ENCODE measurements at regions not wholly inside any gene's neighbourhood (a gene's known extent, or its start where the extent isn't known, plus 50 kb on each side); places are given as distances from the start of the nearest gene placed in this dataset.
"Not testable (repeated sequence)": the region's sequence is repeated elsewhere in the genome, so short reads cannot be mapped to it uniquely, and the experiment has no call there.

GRCh38 chr17:31793634-31794033, 65.4 kb downstream of the COPRS start:
- CTCF ChIA-PET; POLR2A ChIA-PET; H3K36me3 ChIP-seq (ENCODE audit: control insufficient read depth in 2 of 2, insufficient read depth in 1 of 2, low read length in 2 of 2); H3K4me3 ChIP-seq (ENCODE audit: low read depth, low read length); H3K4me1 ChIP-seq (ENCODE audit: control insufficient read depth, insufficient read depth, low read length); H3K9me3 ChIP-seq (ENCODE audit: control insufficient read depth, insufficient read depth, low read depth, low read length); H3K27ac ChIP-seq (ENCODE audit: extremely low read depth, low read depth, low read length): not testable (repeated sequence)
- TF ChIP-seq ZNF280D (tag by site-specific recombination; IDR thresholded peaks at IDR 0.05) (0 out of 2 replicates have a peak, but pooled peaks have one; percentile 64), ZNF580 (tag by site-specific recombination; IDR thresholded peaks at IDR 0.05) (0 out of 2 replicates have a peak, but pooled peaks have one; percentile 22), ZNF146 (tag by site-specific recombination; IDR thresholded peaks at IDR 0.05) (peak; percentile 97)

- CTCF ChIA-PET = interaction anchor here (1.3 kb wide), 1 partner anchor 231 kb away, joined by 3 read pairs; no protein-coding TSS in a partner anchor
- H3K27ac ChIP-seq (ENCODE audit: extremely low read depth, low read depth, low read length) = no peak overlapping the region
Measured at GRCh38 chr17:31792007-31792585, 66.9 kb downstream of the COPRS start.

GRCh38 chr17:31789707-31790505, 69.1 kb downstream of the COPRS start:
- ChIA-PET CTCF (interaction anchor here (0.5 kb wide), 1 partner anchor 9 kb away, joined by 3 read pairs; no protein-coding TSS in a partner anchor), POLR2A (no interaction called here)
- TF ChIP-seq KLF10 (tag by site-specific recombination; IDR thresholded peaks at IDR 0.05) (no peak), ZNF184 (tag by site-specific recombination; IDR thresholded peaks at IDR 0.05) (no peak), ZNF302 (tag by site-specific recombination; IDR thresholded peaks at IDR 0.05; ENCODE audit: low read depth) (no peak), PRDM10 (tag by site-specific recombination; IDR thresholded peaks at IDR 0.05) (no peak), SP3 (tag by site-specific recombination; IDR thresholded peaks at IDR 0.05) (no peak), ZNF449 (tag by site-specific recombination; IDR thresholded peaks at IDR 0.05) (no peak), ZNF585B (tag by site-specific recombination; IDR thresholded peaks at IDR 0.05) (no peak), MEIS1 (CRISPR knock-in tag; IDR thresholded peaks at IDR 0.05; ENCODE audit: borderline replicate concordance) (no peak), AEBP2 (tag by site-specific recombination; IDR thresholded peaks at IDR 0.05; ENCODE audit: borderline replicate concordance) (no peak), ZNF768 (tag by site-specific recombination; IDR thresholded peaks at IDR 0.05) (no peak), ZNF423 (tag by site-specific recombination; IDR thresholded peaks at IDR 0.05) (no peak), ZBTB26 (tag by site-specific recombination; optimal IDR thresholded peaks at IDR 0.05) (no peak), ZNF48 (tag by site-specific recombination; IDR thresholded peaks at IDR 0.05) (no peak)

More at GRCh38 chr17:31792007-31792585, 66.9 kb downstream of the COPRS start:
- Histone ChIP-seq H3K4me3 (ENCODE audit: low read depth, low read length) (no peak overlapping the region), H3K9me3 (ENCODE audit: control insufficient read depth, insufficient read depth, low read depth, low read length) (no peaks in the 10 kb centered on the region), H3K36me3 (ENCODE audit: control insufficient read depth in 2 of 2, insufficient read depth in 1 of 2, low read length in 2 of 2) (no peaks in the 10 kb centered on the region), H3K4me1 (ENCODE audit: control insufficient read depth, insufficient read depth, low read length) (no peaks in the 10 kb centered on the region)
- TF ChIP-seq ZNF514 (tag by site-specific recombination; IDR thresholded peaks at IDR 0.05) = no peak
- POLR2A ChIA-PET = no interaction called here

More at GRCh38 chr17:31789707-31790505, 69.1 kb downstream of the COPRS start:
- Histone ChIP-seq H3K4me3 (ENCODE audit: low read depth, low read length) (no peak overlapping the region), H3K4me1 (ENCODE audit: control insufficient read depth, insufficient read depth, low read length) (no peaks in the 10 kb centered on the region), H3K27ac (ENCODE audit: extremely low read depth, low read depth, low read length) (no peak overlapping the region), H3K36me3 (ENCODE audit: control insufficient read depth in 2 of 2, insufficient read depth in 1 of 2, low read length in 2 of 2) (no peaks in the 10 kb centered on the region), H3K9me3 (ENCODE audit: control insufficient read depth, insufficient read depth, low read depth, low read length) (no peaks in the 10 kb centered on the region)

Data from HEK293 (cell line).